ENCODE measurements at regions not wholly inside any gene's neighbourhood (a gene's known extent, or its start where the extent isn't known, plus 50 kb on each side); places are given as distances from the start of the nearest gene placed in this dataset.

- no peak for FAIRE-seq
Measured at GRCh38 chr6:43915208-43915869, 145.3 kb downstream of the VEGFA start.

DNA sequence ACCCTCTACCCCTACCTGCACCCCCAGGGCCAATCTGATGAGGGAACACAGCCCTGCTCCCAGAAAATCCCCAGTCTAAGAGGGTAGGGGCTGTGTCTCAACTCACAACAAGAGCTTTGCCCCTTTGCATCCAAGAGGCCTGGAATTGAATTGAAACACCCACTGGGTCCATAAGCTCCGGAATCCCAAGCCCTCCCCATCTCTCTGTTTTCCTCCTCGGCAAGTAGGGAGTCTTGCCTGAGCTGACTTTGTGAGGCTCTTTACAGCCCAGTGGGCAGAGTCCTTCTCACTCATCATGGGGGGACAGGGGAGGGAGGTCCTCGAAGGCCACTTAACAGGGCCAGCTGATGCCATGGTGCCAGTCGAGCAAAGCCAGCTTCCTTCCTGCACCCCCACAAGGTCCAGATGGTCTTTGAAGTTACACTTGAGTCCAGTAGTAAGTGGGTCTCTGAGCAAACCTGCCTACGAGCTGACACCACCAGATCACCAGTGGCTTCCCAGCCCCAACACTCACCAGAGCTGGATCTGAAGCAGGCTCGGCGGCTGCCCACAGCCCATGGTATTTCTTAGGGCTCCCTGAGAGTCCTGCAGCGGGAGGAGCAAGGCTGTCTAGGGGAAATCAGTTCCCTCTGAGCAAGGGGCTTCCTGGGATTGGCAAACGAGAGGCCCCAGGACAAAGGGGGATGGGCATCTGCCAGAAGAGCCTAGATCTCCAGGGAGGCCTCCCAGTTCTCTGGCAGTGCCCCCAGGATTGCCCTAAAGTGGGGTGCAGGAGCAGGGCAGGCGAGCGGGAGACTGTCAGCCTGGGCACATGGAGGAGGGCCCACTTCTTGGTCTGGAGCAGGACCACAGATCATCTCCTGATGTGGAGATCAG is 144.5 kb downstream of the VEGFA start:
- FAIRE-seq, result no peak

DNA sequence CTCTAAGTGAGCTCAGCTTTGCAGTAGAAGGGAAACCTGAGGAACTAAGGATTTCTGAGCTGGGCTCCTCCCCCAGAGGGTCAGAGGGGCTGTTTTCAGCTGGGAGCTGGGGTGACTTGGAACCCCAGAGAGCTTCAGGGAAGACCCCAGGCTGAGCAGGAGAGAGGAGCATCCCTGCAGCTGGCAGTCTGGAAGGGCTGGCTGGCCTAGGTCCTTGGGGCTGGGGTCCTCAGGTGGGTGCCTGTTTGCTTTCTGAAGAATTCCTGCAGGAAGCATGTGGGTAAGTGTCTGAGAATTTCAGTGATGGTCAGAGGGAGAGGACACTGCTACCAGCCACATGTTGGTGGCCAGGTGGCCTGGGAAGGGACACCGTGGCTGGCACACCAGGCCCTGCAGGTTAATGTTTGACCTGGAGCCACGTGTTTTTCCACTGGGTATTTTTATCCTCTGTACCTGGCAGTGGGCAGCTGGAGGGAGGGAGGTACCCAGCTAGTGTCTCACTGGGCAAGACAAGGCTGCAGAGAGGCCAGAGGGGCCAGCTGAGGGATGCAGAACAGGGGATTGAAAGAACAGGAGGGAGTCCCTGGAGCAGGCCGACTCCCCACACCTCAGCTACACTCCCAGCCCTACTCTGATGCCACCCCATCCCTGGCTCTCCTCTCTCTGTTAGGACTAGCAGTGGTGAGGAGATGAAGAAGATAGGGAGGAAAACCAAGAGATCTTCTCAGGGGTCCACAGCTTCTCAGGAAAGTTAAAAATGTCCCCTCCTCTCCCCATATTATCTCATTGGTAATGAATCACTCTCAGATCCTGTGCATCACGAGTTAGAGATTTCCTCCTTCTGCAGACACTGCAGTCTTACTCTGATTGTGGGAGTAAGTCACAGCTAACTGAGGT is 143.6 kb downstream of the VEGFA start:
- no peak for FAIRE-seq

- FAIRE-seq, result no peak
Measured at GRCh38 chr6:43912598-43913371, 142.8 kb downstream of the VEGFA start.

GRCh38 chr6:43912116-43912577 is 142.1 kb downstream of the VEGFA start:
- no peak for FAIRE-seq

DNA sequence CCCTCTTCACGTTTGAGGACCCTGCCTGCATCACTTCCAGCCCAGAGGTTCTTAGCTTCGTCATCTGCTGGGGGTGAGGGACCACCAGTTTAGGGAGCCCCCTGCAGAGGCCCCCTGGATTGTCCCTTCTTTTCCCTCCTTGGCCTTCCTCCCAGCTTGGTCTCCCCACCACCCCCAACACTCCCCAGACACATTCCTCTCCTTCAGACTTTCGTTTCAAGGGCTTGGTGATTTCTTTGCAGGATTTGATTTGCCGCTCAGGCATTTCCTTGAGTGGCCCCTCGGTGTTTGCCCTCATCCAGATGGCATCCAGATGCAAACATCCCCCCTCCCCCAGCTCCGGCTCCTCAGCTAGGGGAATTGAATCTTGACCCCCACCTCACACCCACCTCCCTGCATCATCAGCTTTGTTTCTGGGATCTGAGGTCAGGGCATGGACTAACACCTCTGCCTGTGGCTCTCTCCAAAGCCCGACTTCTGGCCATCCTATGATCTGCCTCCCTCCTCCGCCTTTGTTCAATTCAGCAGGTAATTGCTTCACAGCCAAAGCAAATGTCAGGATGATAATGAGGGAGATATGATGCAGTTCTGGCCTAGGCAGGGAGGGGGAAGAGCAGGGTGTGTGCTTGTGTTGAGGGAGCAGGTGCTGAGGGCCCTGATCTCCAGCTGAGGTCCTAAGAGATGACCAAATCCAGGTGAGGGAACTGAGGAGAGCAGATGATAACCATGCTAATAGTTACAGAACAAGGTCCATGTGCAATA is 141.5 kb downstream of the VEGFA start:
- FAIRE-seq, result no peak

DNA sequence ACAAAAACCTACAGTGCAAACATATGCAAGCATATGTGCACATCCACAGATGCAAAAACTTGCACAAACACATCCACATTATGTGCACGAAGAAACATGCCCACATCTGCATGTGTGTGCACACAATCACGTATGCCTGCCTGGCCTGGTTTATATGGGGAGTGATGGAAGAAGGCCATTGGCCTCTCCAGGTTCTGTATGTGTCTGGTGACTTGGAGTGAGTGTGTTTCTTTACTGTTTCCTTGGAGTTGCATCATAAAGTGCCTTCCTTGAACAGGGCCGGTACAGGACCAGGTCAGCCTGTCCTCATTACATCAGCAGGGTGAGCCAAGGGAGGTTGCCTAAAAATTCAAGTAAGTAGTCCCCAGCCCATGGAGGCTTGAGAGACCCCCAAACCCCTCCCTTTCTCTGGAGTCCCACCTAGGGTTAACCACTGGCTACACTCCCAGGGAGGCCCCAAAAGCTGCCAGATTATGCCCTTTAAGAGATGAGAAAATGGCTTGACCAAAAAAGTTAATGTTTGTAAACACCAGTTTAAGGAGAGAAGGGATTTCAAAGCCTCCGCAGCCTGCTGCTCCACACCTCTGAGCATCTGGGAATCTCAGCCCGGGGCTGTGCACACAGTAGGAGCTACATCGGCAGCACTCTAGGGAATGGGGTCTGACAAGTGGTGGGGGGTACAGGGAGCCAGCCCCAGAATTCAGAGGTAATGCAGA is 140.8 kb downstream of the VEGFA start:
- no peak for FAIRE-seq

DNA sequence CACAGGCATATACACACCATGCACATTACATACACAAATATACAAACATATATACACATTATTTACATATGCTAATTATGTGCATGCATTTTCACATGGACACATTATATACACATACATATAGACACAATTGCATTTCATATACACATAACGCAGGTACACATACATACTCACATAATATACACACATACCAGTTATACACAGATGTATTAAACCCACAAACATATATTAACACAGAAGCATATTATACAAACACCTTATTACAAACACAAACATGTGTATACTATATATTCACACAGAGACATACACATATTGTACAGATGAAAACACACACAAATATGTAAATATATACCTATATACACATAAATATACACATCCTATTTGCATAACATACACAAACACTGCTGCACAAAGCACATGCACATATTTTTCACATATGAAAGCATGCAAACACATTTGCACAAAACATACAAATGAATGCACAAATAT is 140.2 kb downstream of the VEGFA start:
- no peak for FAIRE-seq

GRCh38 chr6:43909474-43910148 is 139.6 kb downstream of the VEGFA start:
- FAIRE-seq, result no peak

GRCh38 chr6:43907789-43908472 is 137.9 kb downstream of the VEGFA start:
- FAIRE-seq, result no peak

- FAIRE-seq, result no peak
Measured at GRCh38 chr6:43907312-43907711, 137.3 kb downstream of the VEGFA start.

- no peak for FAIRE-seq
Measured at GRCh38 chr6:43904311-43905123, 134.5 kb downstream of the VEGFA start.

GRCh38 chr6:43903739-43904290 is 133.8 kb downstream of the VEGFA start:
- no peak for FAIRE-seq

- FAIRE-seq, result no peak
Measured at GRCh38 chr6:43901733-43902230, 131.8 kb downstream of the VEGFA start.

DNA sequence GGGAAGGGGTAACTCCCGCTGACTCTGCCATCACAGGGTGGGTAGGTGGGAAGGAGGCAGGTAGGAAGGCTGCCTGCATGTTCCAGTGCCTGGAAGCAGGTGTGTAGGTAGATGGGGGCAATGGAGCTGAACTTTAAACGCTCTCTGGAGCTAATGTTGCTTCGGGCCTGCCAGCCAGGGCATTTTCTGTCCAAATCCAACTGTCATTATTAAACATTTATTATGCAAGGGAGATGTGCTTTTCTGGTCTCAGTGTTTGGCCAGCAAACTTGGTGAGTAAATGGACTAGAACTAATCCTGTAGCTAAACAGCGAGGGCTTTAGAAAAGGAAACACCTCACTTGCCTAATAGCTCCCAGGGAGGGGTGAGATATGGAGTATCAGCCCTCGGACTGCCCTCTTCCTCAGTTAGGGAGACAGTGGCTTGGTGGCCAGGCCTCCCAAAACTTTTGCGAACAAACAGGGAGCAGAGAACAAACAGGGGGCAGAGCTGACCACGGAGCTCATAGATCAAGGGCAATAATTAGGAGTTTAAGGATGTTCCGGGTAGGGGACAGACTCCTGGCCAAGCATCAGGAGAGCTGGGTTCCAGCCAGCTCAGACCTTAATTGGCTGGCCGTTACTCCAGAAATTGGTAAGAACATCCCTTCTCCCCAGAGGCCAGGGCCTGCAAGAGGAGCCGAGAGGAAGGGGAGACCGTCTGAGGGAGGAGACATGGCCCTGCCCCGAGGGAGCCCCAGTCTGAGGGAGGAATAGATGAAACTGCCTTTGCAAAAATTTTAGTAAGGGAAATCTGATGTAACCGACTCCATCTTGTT is 131.1 kb downstream of the VEGFA start:
- no peak for FAIRE-seq

GRCh38 chr6:43900560-43900915 is 130.5 kb downstream of the VEGFA start:
- FAIRE-seq, result no peak

GRCh38 chr6:43899830-43900229 is 129.8 kb downstream of the VEGFA start:
- no peak for FAIRE-seq
